ENCODE measurements at regions not wholly inside any gene's neighbourhood (a gene's known extent, or its start where the extent isn't known, plus 50 kb on each side); places are given as distances from the start of the nearest gene placed in this dataset.

GRCh38 chrX:9329056-9329455 is 135.8 kb upstream of the TBL1X start:
- TF ChIP-seq CTCF (IDR thresholded peaks at IDR 0.05) (no peak), EZH2 (IDR thresholded peaks at IDR 0.05; ENCODE audit: borderline replicate concordance, insufficient read depth, low read depth, low read length, poor library complexity, severe bottlenecking) (no peak)

Measured in B cell (primary cell).